MCF 10A (cell line): ENCODE measurements at regions not wholly inside any gene's neighbourhood (a gene's known extent, or its start where the extent isn't known, plus 50 kb on each side); places are given as distances from the start of the nearest gene placed in this dataset.

Experiments
- BruUV-seq: library from RNA; stranded (reverse); fragments of 400-500 nt; replicated peaks from 2 replicates; lab custom pipeline; 2021; lab: Mats Ljungman, UMichigan
- CTCF ChIA-PET: fragments of 300-600 bp; sonication (Branson Sonifier 250); formaldehyde crosslinking; extraction: SDS; loops from one replicate; lab custom pipeline; 2021; ENCODE audit warnings: antibody characterized with exemption, inconsistent platforms; lab: Yijun Ruan, JAX
- POLR2A ChIA-PET: fragments of 300-600, 350-650 bp; sonication (Branson Sonifier 250); formaldehyde crosslinking; extraction: SDS; loops from one replicate; lab custom pipeline; 2020; ENCODE audit warnings: antibody characterized with exemption, inconsistent platforms; lab: Yijun Ruan, JAX
- DNase-seq: peaks from one replicate; pipeline ENCODE4 v3.0.0-alpha.2; 2018; ENCODE audit not compliant: unreplicated experiment
- H3K27ac Mint-ChIP-seq: one replicate; pipeline ENCODE4 v1.8.0; 2022; ENCODE audit warnings: mild to moderate bottlenecking, low read depth, mixed read lengths; ENCODE audit not compliant: unreplicated experiment
- H3K27me3 Mint-ChIP-seq: one replicate; pipeline ENCODE4 v1.8.0; 2022; ENCODE audit warnings: mixed read lengths; ENCODE audit not compliant: insufficient read depth, unreplicated experiment
- H3K36me3 Mint-ChIP-seq: one replicate; pipeline ENCODE4 v1.8.0; 2022; ENCODE audit warnings: mild to moderate bottlenecking, moderate library complexity, mixed read lengths; ENCODE audit not compliant: insufficient read depth, unreplicated experiment
- H3K4me1 Mint-ChIP-seq: one replicate; pipeline ENCODE4 v1.8.0; 2022; ENCODE audit warnings: mixed read lengths; ENCODE audit not compliant: insufficient read depth, unreplicated experiment
- H3K4me3 Mint-ChIP-seq: one replicate; pipeline ENCODE4 v1.8.0; 2022; ENCODE audit warnings: mild to moderate bottlenecking, moderate library complexity, mixed read lengths; ENCODE audit not compliant: unreplicated experiment
- H3K9me3 Mint-ChIP-seq: one replicate; pipeline ENCODE4 v1.8.0; 2022; ENCODE audit warnings: mixed read lengths; ENCODE audit not compliant: unreplicated experiment
- CTCF ChIP-seq: fragments of 200-600 bp; IDR thresholded peaks from one replicate; pipeline ENCODE4 v1.8.0; 2022; ENCODE audit warnings: antibody characterized with exemption, mild to moderate bottlenecking; ENCODE audit not compliant: unreplicated experiment
- intact Hi-C: fragments of 100-400 bp; cut with micrococcal nuclease; formaldehyde crosslinking; loops from 2 replicates; pipeline ENCODE4 v1.14.1; 2022

- no peak for TF ChIP-seq CTCF
- H3K4me3 Mint-ChIP-seq: no peak overlapping the region
- BruUV-seq: no TSS peak
- no peaks in the 10 kb centered on the region for H3K27me3 Mint-ChIP-seq
- CTCF ChIA-PET: interaction anchor here (0.8 kb wide), 2 partner anchors 16 to 24 kb away, joined by 3 to 5 read pairs; no protein-coding TSS in a partner anchor
- H3K9me3 Mint-ChIP-seq: no peaks in the 10 kb centered on the region
- no peaks in the 10 kb centered on the region for H3K4me1 Mint-ChIP-seq
- no peaks in the 10 kb centered on the region for H3K36me3 Mint-ChIP-seq
- DNase-seq: no peak
- intact Hi-C loops: no loop called here
- POLR2A ChIA-PET: interaction anchor here (1.3 kb wide), 1 partner anchor 13 kb away, joined by 3 read pairs; no protein-coding TSS in a partner anchor
- no peak overlapping the region for H3K27ac Mint-ChIP-seq
These were observed 159.4 kb upstream of the CDK1 start for GRCh38 chr10:60618861-60619260.

GRCh38 chr10:60615541-60615940 is 162.7 kb upstream of the CDK1 start:
- CTCF ChIA-PET: no interaction called here
- BruUV-seq: no TSS peak
- Mint-ChIP-seq H3K4me3 (no peak overlapping the region), H3K27ac (no peak overlapping the region), H3K9me3 (no peaks in the 10 kb centered on the region), H3K4me1 (peaks cover 13% of the 10 kb centered on the region), H3K36me3 (no peaks in the 10 kb centered on the region), H3K27me3 (no peaks in the 10 kb centered on the region)
- no peak for DNase-seq
- intact Hi-C loops: no loop called here
- POLR2A ChIA-PET: interaction anchor here (0.7 kb wide), 1 partner anchor 277 kb away, joined by 3 read pairs; no protein-coding TSS in a partner anchor
- TF ChIP-seq CTCF: no peak

DNA sequence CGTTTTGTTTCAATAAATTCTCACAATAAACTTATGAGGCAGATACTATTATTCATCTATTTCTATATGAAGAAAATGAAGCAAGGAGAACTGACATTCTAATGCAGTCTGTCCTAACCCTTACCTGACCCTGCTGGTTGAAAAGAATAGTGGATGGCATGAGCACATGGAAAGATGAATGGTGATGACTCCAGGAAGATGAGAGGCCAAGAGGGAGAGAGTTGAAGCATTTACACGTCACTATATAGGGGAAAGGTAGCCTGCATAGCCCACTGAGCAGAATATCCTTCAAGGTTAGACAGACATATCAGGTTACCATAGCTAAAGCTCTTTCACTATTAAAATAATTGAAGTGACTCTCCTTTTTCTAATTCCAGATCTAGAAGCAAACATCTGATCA is 163.9 kb upstream of the CDK1 start:
- no TSS peak for BruUV-seq
- intact Hi-C loops: no loop called here
- TF ChIP-seq CTCF: no peak
- Mint-ChIP-seq H3K4me3 (no peak overlapping the region), H3K27ac (no peak overlapping the region), H3K36me3 (no peaks in the 10 kb centered on the region), H3K27me3 (no peaks in the 10 kb centered on the region), H3K9me3 (no peaks in the 10 kb centered on the region), H3K4me1 (peaks cover 13% of the 10 kb centered on the region)
- ChIA-PET POLR2A (interaction anchor here (0.6 to 1.0 kb wide), 2 partner anchors 10 to 25 kb away, joined by 3 read pairs; no protein-coding TSS in a partner anchor), CTCF (interaction anchor here (0.7 to 1.3 kb wide), 2 partner anchors 13 to 155 kb away, joined by 4 to 5 read pairs; no protein-coding TSS in a partner anchor)
- no peak for DNase-seq

DNA sequence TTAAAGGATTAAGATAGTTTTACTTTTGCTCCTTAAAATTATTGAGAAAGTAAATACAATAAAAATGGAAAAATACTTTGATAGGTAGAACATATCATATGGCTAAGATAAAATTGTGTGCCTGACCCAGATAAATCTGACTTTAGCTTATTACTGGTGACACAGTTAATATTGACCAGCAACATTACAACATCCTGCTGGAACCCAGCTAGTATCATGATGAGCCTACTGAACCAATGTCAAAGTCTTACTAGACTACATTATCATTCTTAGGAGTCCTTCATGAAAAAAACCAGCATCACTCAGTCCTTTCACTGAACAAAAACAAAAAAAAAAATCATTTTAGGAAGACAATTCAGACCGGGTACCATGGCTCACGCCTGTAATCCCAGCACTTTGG is 164.8 kb upstream of the CDK1 start:
- Mint-ChIP-seq H3K27ac (no peak overlapping the region), H3K4me1 (peaks cover 13% of the 10 kb centered on the region), H3K27me3 (no peaks in the 10 kb centered on the region), H3K9me3 (no peaks in the 10 kb centered on the region), H3K4me3 (no peak overlapping the region), H3K36me3 (no peaks in the 10 kb centered on the region)
- intact Hi-C loops: no loop called here
- no TSS peak for BruUV-seq
- ChIA-PET CTCF (interaction anchor here (0.6 to 0.7 kb wide), 2 partner anchors 147 to 1476 kb away, joined by 3 to 4 read pairs; no protein-coding TSS in a partner anchor), POLR2A (interaction anchor here (1.0 kb wide), 1 partner anchor 11 kb away, joined by 3 read pairs; no protein-coding TSS in a partner anchor)
- TF ChIP-seq CTCF: no peak
- DNase-seq: no peak
